ENCODE measurements at regions not wholly inside any gene's neighbourhood (a gene's known extent, or its start where the extent isn't known, plus 50 kb on each side); places are given as distances from the start of the nearest gene placed in this dataset.

- TF ChIP-seq CTCF (IDR thresholded peaks at IDR 0.05; ENCODE audit: insufficient read depth, low read depth, low read length): no peak
- no peak for TF ChIP-seq EZH2 (IDR thresholded peaks at IDR 0.05; ENCODE audit: insufficient read depth, low read length)
These were observed 181.5 kb downstream of the EN1 start for GRCh38 chr2:118665784-118666529.
